SK-N-SH (cell line): ENCODE measurements at regions not wholly inside any gene's neighbourhood (a gene's known extent, or its start where the extent isn't known, plus 50 kb on each side); places are given as distances from the start of the nearest gene placed in this dataset.
A peak's percentile ranks its signal among the peaks of the same experiment; 100 is the strongest.

Experiments used
- CTCF ChIA-PET: fragments of 300-600, 350-600 bp; formaldehyde crosslinking; extraction: SDS; loops from one replicate; lab custom pipeline; 2021; lab: Yijun Ruan, JAX
- POLR2A ChIA-PET: fragments of 350-600 bp; sonication (Branson Sonifier 250); formaldehyde crosslinking; extraction: SDS; loops from one replicate; lab custom pipeline; 2020; ENCODE audit warnings: antibody characterized with exemption, inconsistent platforms; lab: Yijun Ruan, JAX
- DNase-seq: peaks from one replicate; pipeline ENCODE4 v3.0.0; 2012
- H2AFZ ChIP-seq: fragments of 200-600 bp; sonication (generic); 2 replicates; pipeline ENCODE4 v1.8.1; 2016; ENCODE audit warnings: antibody characterized with exemption, mild to moderate bottlenecking, low read depth
- H3F3A ChIP-seq: fragments of 200-600 bp; sonication (generic); replicated peaks from 2 replicates; pipeline ENCODE3; 2016; ENCODE audit warnings: antibody characterized with exemption, mild to moderate bottlenecking; ENCODE audit not compliant: insufficient read depth
- H3K27ac ChIP-seq, 2 experiments: fragments of 200-500 bp in 1 of 2; fragments of 200-600 bp in 1 of 2; sonication (Bioruptor generic) in 1 of 2; sonication (generic), shearing (Covaris generic) in 1 of 2; 2 replicates each; pipeline versions ENCODE4 v1.5.1 to v1.6.1; 2014 to 2016; ENCODE audit warnings: low read depth in 2 of 2, inconsistent platforms in 1 of 2, low read length in 1 of 2, mild to moderate bottlenecking in 1 of 2, mixed read lengths in 1 of 2
- H3K27me3 ChIP-seq: fragments of 200-600 bp; sonication (generic), shearing (Covaris generic); 2 replicates; pipeline ENCODE4 v1.6.1; 2016; ENCODE audit warnings: mixed run types; ENCODE audit not compliant: insufficient read depth
- H3K36me3 ChIP-seq, 2 experiments: fragments of 200-500 bp in 1 of 2; fragments of 200-600 bp in 1 of 2; sonication (Bioruptor generic) in 1 of 2; sonication (generic) in 1 of 2; replicated peaks in 1 of 2; 2 replicates each; pipeline versions ENCODE3 to v1.5.1; 2014 to 2016; ENCODE audit warnings: low read length in 1 of 2, mild to moderate bottlenecking in 1 of 2; ENCODE audit not compliant: insufficient read depth in 2 of 2, control insufficient read depth in 1 of 2
- H3K4me1 ChIP-seq, 2 experiments: fragments of 200-500 bp in 1 of 2; fragments of 200-600 bp in 1 of 2; sonication (Bioruptor generic) in 1 of 2; sonication (generic), shearing (Covaris generic) in 1 of 2; 2 replicates each; pipeline versions ENCODE4 v1.5.1 to v1.6.1; 2014 to 2016; ENCODE audit warnings: low read depth in 1 of 2, low read length in 1 of 2, mixed run types in 1 of 2; ENCODE audit not compliant: insufficient read depth in 2 of 2, control insufficient read depth in 1 of 2
- H3K4me2 ChIP-seq: fragments of 200-600 bp; sonication (generic), shearing (Covaris generic); 2 replicates; pipeline ENCODE4 v1.6.1; 2017; ENCODE audit warnings: mixed run types
- H3K4me3 ChIP-seq, 2 experiments: fragments of 200-500 bp in 1 of 2; fragments of 200-600 bp in 1 of 2; sonication (Bioruptor generic) in 1 of 2; sonication (generic), shearing (Covaris generic) in 1 of 2; 2 replicates each; pipeline versions ENCODE4 v1.5.1 to v1.8.1; 2014 to 2016; ENCODE audit warnings: low read depth in 2 of 2, inconsistent platforms in 1 of 2, low read length in 1 of 2, mild to moderate bottlenecking in 1 of 2, mixed read lengths in 1 of 2, moderate library complexity in 1 of 2
- H3K79me2 ChIP-seq: fragments of 200-600 bp; sonication (generic); 2 replicates; pipeline ENCODE4 v1.8.1; 2017; ENCODE audit warnings: mild to moderate bottlenecking; ENCODE audit not compliant: insufficient read depth
- H3K9ac ChIP-seq: fragments of 200-600 bp; sonication (generic); 2 replicates; pipeline ENCODE4 v1.6.1; 2017; ENCODE audit warnings: mixed run types
- H3K9me2 ChIP-seq: fragments of 200-600 bp; sonication (generic); 2 replicates; pipeline ENCODE4 v1.6.1; 2017; ENCODE audit warnings: mixed run types
- H3K9me3 ChIP-seq: fragments of 200-600 bp; sonication (generic); 2 replicates; pipeline ENCODE4 v1.6.1; 2017; ENCODE audit warnings: mixed run types, mild to moderate bottlenecking, moderate library complexity
- H4K20me1 ChIP-seq: fragments of 200-600 bp; sonication (generic); 2 replicates; pipeline ENCODE4 v1.6.1; 2017; ENCODE audit warnings: mild to moderate bottlenecking, mixed run types; ENCODE audit not compliant: insufficient read depth
- CHD2 ChIP-seq: fragments of 150-350 bp; IDR thresholded peaks from 2 replicates; pipeline ENCODE4 v1.6.1; 2018; ENCODE audit warnings: low read length; ENCODE audit not compliant: partially characterized antibody
- CTCF ChIP-seq: fragments of 200-600 bp; sonication (generic); IDR thresholded peaks from 2 replicates; pipeline ENCODE4 v1.6.1; 2017; ENCODE audit warnings: antibody characterized with exemption, mild to moderate bottlenecking, moderate library complexity
- ELF1 ChIP-seq: IDR thresholded peaks from 2 replicates; pipeline ENCODE4 v1.4.0; 2012
- EP300 ChIP-seq, 2 experiments: IDR thresholded peaks; 2 replicates each; pipeline versions ENCODE4 v1.4.0 to v1.6.1; 2012; ENCODE audit warnings: borderline replicate concordance in 1 of 2, low read depth in 1 of 2, low read length in 1 of 2
- FOXJ3 ChIP-seq: sonication (generic); formaldehyde crosslinking; IDR thresholded peaks from 2 replicates; pipeline ENCODE4 v1.5.1; 2020; ENCODE audit warnings: mild to moderate bottlenecking, missing genetic modification reagents
- FOXM1 ChIP-seq: IDR thresholded peaks from 2 replicates; pipeline ENCODE4 v1.4.0; 2012; ENCODE audit warnings: low read depth, mild to moderate bottlenecking
- GATA2 ChIP-seq: sonication (generic); formaldehyde crosslinking; IDR thresholded peaks from 2 replicates; pipeline ENCODE4 v1.5.0; 2020; ENCODE audit warnings: mild to moderate bottlenecking, missing genetic modification reagents
- JUND ChIP-seq: IDR thresholded peaks from 2 replicates; pipeline ENCODE4 v1.4.0; 2012
- MXI1 ChIP-seq: IDR thresholded peaks from 2 replicates; pipeline ENCODE4 v1.6.1; 2012; ENCODE audit warnings: mild to moderate bottlenecking, low read depth, low read length, improper control_type of control experiment
- RAD21 ChIP-seq: IDR thresholded peaks from 2 replicates; pipeline ENCODE4 v1.6.1; 2012; ENCODE audit warnings: mild to moderate bottlenecking, low read length
- RCOR1 ChIP-seq: fragments of 150-350 bp; IDR thresholded peaks from 2 replicates; pipeline ENCODE4 v1.6.1; 2017; ENCODE audit warnings: antibody characterized with exemption, low read length
- SIN3A ChIP-seq: IDR thresholded peaks from 2 replicates; pipeline ENCODE4 v1.6.1; 2012; ENCODE audit warnings: low read depth, mild to moderate bottlenecking, low read length, moderate library complexity, borderline replicate concordance
- TAF1 ChIP-seq: IDR thresholded peaks from 2 replicates; pipeline ENCODE4 v1.6.1; 2012; ENCODE audit warnings: low read depth, mild to moderate bottlenecking, low read length, moderate library complexity, borderline replicate concordance
- TCF12 ChIP-seq: IDR thresholded peaks from 2 replicates; pipeline ENCODE4 v1.4.0; 2012
- WGBS: methylation state at CpG from one replicate; pipeline ENCODE4 v1.1.6; 2017; ENCODE audit warnings: low lambda C conversion rate; 5-methylcytosine and 5-hydroxymethylcytosine counted together

- no peak for TF ChIP-seq CHD2
- no peak for TF ChIP-seq JUND
- TF ChIP-seq GATA2 (CRISPR knock-in tag) = peak; percentile 26; the same call in 1 of the 2 replicates
- 0 out of 2 replicates have a peak, but pooled peaks have one; percentile 15 for TF ChIP-seq MXI1
- no peak for TF ChIP-seq TAF1
- TF ChIP-seq EP300 (IDR thresholded peaks at IDR 0.05; ENCODE audit: borderline replicate concordance in 1 of 2, low read depth in 1 of 2, low read length in 1 of 2) = peak in 1 of 2 experiments; percentile 64; a peak in 1 of 4 replicates
- peak; percentile 26; the same call in 1 of the 2 replicates for TF ChIP-seq RAD21
- peak; percentile 42 for TF ChIP-seq RCOR1
- TF ChIP-seq TCF12 = no peak
- no peak for TF ChIP-seq CTCF
- H3K9ac ChIP-seq = no peak overlapping the region
- no peaks in the 10 kb centered on the region for H3F3A ChIP-seq
- no peak overlapping the region for H2AFZ ChIP-seq
- H3K9me2 ChIP-seq = no peaks in the 10 kb centered on the region
- no peak overlapping the region for H3K4me2 ChIP-seq
- POLR2A ChIA-PET = no interaction called here
- CTCF ChIA-PET = interaction anchor here (1.1 kb wide), 1 partner anchor 30 kb away, joined by 3 read pairs; no protein-coding TSS in a partner anchor
- H3K27ac ChIP-seq = peak overlapping the region in 1 of 2 experiments; percentile 68; a peak in 1 of 4 replicates
- no peaks in the 10 kb centered on the region for H3K36me3 ChIP-seq
- 62% methylated on average over 3 of the region's 4 CpGs for WGBS
- peak; percentile 50 for DNase-seq
- no peaks in the 10 kb centered on the region for H4K20me1 ChIP-seq
- H3K4me3 ChIP-seq = no peak overlapping the region
- H3K4me1 ChIP-seq = peaks cover 0 to 7% of the 10 kb centered on the region in 2 experiments; a peak in 2 of 4 replicates
- no peaks in the 10 kb centered on the region for H3K27me3 ChIP-seq
- no peaks in the 10 kb centered on the region for H3K79me2 ChIP-seq
- H3K9me3 ChIP-seq = no peaks in the 10 kb centered on the region
Observed at GRCh38 chr13:105937451-105937850, 598.0 kb downstream of the EFNB2 start.

- ChIA-PET POLR2A (no interaction called here), CTCF (interaction anchor here (1.1 kb wide), 1 partner anchor 31 kb away, joined by 3 read pairs; no protein-coding TSS in a partner anchor)
- Histone ChIP-seq H3K36me3 (no peaks in the 10 kb centered on the region), H3K79me2 (no peaks in the 10 kb centered on the region), H3K4me3 (no peak overlapping the region), H3K9ac (no peak overlapping the region), H3K4me2 (no peak overlapping the region), H3K27me3 (no peaks in the 10 kb centered on the region), H3F3A (no peaks in the 10 kb centered on the region), H3K9me2 (no peaks in the 10 kb centered on the region), H3K4me1 (peaks cover 0 to 7% of the 10 kb centered on the region in 2 experiments; a peak in 2 of 4 replicates), H4K20me1 (no peaks in the 10 kb centered on the region), H2AFZ (no peak overlapping the region), H3K9me3 (no peaks in the 10 kb centered on the region), H3K27ac (peak overlapping the region in 1 of 2 experiments; percentile 53; a peak in 1 of 4 replicates)
- DNase-seq = no peak
- 64% methylated on average over 5 of the region's 5 CpGs for WGBS
- no peak for TF ChIP-seq ELF1
- no peak for TF ChIP-seq EP300 (IDR thresholded peaks at IDR 0.05; ENCODE audit: borderline replicate concordance in 1 of 2, low read depth in 1 of 2, low read length in 1 of 2)
- no peak for TF ChIP-seq CHD2
- TF ChIP-seq SIN3A = no peak
- no peak for TF ChIP-seq FOXJ3 (CRISPR knock-in tag)
- TF ChIP-seq JUND = no peak
- no peak for TF ChIP-seq FOXM1
Observed at GRCh38 chr13:105936816-105937215, 598.6 kb downstream of the EFNB2 start.
